H54 (cell line): ENCODE measurements at regions not wholly inside any gene's neighbourhood (a gene's known extent, or its start where the extent isn't known, plus 50 kb on each side); places are given as distances from the start of the nearest gene placed in this dataset.

Experiments
- DNase-seq: peaks from one replicate; pipeline ENCODE4 v3.0.0; 2011; ENCODE audit warnings: low spot score, mixed read lengths; ENCODE audit not compliant: insufficient read length
- FAIRE-seq: peaks from 3 replicates; lab custom pipeline; 2011; peaks lifted over from hg19 to GRCh38; lab: Jason Lieb, UNC
- POLR2A ChIP-seq: IDR thresholded peaks from 2 replicates; pipeline ENCODE4 v1.6.1; 2011; ENCODE audit warnings: low read depth, mild to moderate bottlenecking, low read length

- DNase-seq (no peak), FAIRE-seq (no peak)
- TF ChIP-seq POLR2A = no peak
Measured at GRCh38 chr1:115233598-115233997, 104.5 kb downstream of the NGF start.

GRCh38 chr1:115230281-115230680 is 107.8 kb downstream of the NGF start:
- no peak for TF ChIP-seq POLR2A
- no peak for DNase-seq
- FAIRE-seq = no peak

GRCh38 chr1:115229016-115229415 is 109.0 kb downstream of the NGF start:
- no peak for DNase-seq
- no peak for FAIRE-seq

GRCh38 chr1:115228191-115228590 is 109.9 kb downstream of the NGF start:
- no peak for DNase-seq
- TF ChIP-seq POLR2A = no peak
- FAIRE-seq = no peak

More at GRCh38 chr1:115229016-115229415, 109.0 kb downstream of the NGF start:
- TF ChIP-seq POLR2A = no peak

- no peak for FAIRE-seq
- no peak for DNase-seq
- TF ChIP-seq POLR2A = no peak
Measured at GRCh38 chr1:115227346-115228082, 110.5 kb downstream of the NGF start.

GRCh38 chr1:115225993-115226685 is 111.9 kb downstream of the NGF start:
- FAIRE-seq (no peak), DNase-seq (no peak)
- TF ChIP-seq POLR2A = no peak

GRCh38 chr1:115224636-115225035 is 113.4 kb downstream of the NGF start:
- TF ChIP-seq POLR2A = no peak
- FAIRE-seq = no peak

GRCh38 chr1:115222616-115223402 is 115.2 kb downstream of the NGF start:
- no peak for TF ChIP-seq POLR2A
- FAIRE-seq (no peak), DNase-seq (no peak)

More at GRCh38 chr1:115224636-115225035, 113.4 kb downstream of the NGF start:
- no peak for DNase-seq

- DNase-seq = no peak
- no peak for FAIRE-seq
- no peak for TF ChIP-seq POLR2A
Measured at GRCh38 chr1:115220340-115221270, 117.4 kb downstream of the NGF start.

- no peak for TF ChIP-seq POLR2A
- no peak for FAIRE-seq
- no peak for DNase-seq
Measured at GRCh38 chr1:115219927-115220326, 118.1 kb downstream of the NGF start.

GRCh38 chr1:115218699-115219098 is 119.3 kb downstream of the NGF start:
- DNase-seq (no peak), FAIRE-seq (no peak)
- no peak for TF ChIP-seq POLR2A

- FAIRE-seq = no peak
- no peak for TF ChIP-seq POLR2A
- DNase-seq = no peak
Measured at GRCh38 chr1:115218034-115218405, 120.0 kb downstream of the NGF start.
